Fibroblast of lung (primary cell): ENCODE measurements at regions not wholly inside any gene's neighbourhood (a gene's known extent, or its start where the extent isn't known, plus 50 kb on each side); places are given as distances from the start of the nearest gene placed in this dataset.
A peak's percentile ranks its signal among the peaks of the same experiment; 100 is the strongest.

Experiments
- DNase-seq, 2 donors: peaks; one replicate each; pipeline versions ENCODE4 v3.0.0 to v3.0.0-alpha.2; 2010; ENCODE audit warnings: low read depth in 2 of 2
- H2AFZ ChIP-seq: 2 replicates; pipeline ENCODE4 v1.5.1; 2012; ENCODE audit warnings: low read length, control low read depth, inconsistent platforms
- H3K27ac ChIP-seq: 2 replicates; pipeline ENCODE4 v1.5.1; 2011; ENCODE audit warnings: low read length, control low read depth; ENCODE audit not compliant: insufficient read depth
- H3K27me3 ChIP-seq: 2 replicates; pipeline ENCODE4 v1.5.1; 2011; ENCODE audit warnings: mild to moderate bottlenecking, low read length; ENCODE audit not compliant: control insufficient read depth, insufficient read depth
- H3K36me3 ChIP-seq: 2 replicates; pipeline ENCODE4 v1.5.1; 2011; ENCODE audit warnings: low read length; ENCODE audit not compliant: control insufficient read depth, insufficient read depth
- H3K4me1 ChIP-seq: 2 replicates; pipeline ENCODE4 v1.5.1; 2011; ENCODE audit warnings: low read length; ENCODE audit not compliant: control insufficient read depth, insufficient read depth; ENCODE audit errors: extremely low read depth
- H3K4me2 ChIP-seq: 2 replicates; pipeline ENCODE4 v1.5.1; 2011; ENCODE audit warnings: low read length, control low read depth; ENCODE audit not compliant: insufficient read depth; ENCODE audit errors: extremely low read depth
- H3K4me3 ChIP-seq, 4 experiments: fragments of 200-600 bp in 1 of 4; sonication (generic) in 1 of 4; replicated peaks in 1 of 4; 2 replicates each; pipeline ENCODE4 v1.5.1; 2011 to 2016; ENCODE audit warnings: low read length in 4 of 4, low read depth in 3 of 4, mild to moderate bottlenecking in 3 of 4, control low read depth in 2 of 4, inconsistent platforms in 1 of 4, mixed read lengths in 1 of 4; ENCODE audit not compliant: insufficient read depth in 1 of 4; ENCODE audit errors: control extremely low read depth in 1 of 4
- H3K79me2 ChIP-seq: 2 replicates; pipeline ENCODE4 v1.5.1; 2012; ENCODE audit warnings: mild to moderate bottlenecking, low read length, inconsistent platforms; ENCODE audit not compliant: control insufficient read depth, insufficient read depth
- H3K9ac ChIP-seq: 2 replicates; pipeline ENCODE4 v1.5.1; 2011; ENCODE audit warnings: mild to moderate bottlenecking, low read length, control low read depth; ENCODE audit not compliant: insufficient read depth
- H3K9me3 ChIP-seq: 2 replicates; pipeline ENCODE4 v1.5.1; 2012; ENCODE audit warnings: low read depth, low read length; ENCODE audit not compliant: control insufficient read depth, insufficient read depth
- H4K20me1 ChIP-seq: 2 replicates; pipeline ENCODE4 v1.5.1; 2011; ENCODE audit warnings: low read length; ENCODE audit not compliant: control insufficient read depth, insufficient read depth; ENCODE audit errors: extremely low read depth
- CTCF ChIP-seq, 2 donors: IDR thresholded peaks in 1 of 2; conservative IDR thresholded peaks in 1 of 2; 1 replicate in 1 of 2; 2 replicates in 1 of 2; pipeline ENCODE4 v1.5.1; 2011 to 2012; ENCODE audit warnings: low read length in 2 of 2, control low read depth in 1 of 2, inconsistent platforms in 1 of 2, low read depth in 1 of 2, mild to moderate bottlenecking in 1 of 2
- EZH2 ChIP-seq: IDR thresholded peaks from 2 replicates; pipeline ENCODE4 v1.5.1; 2012; ENCODE audit warnings: low read length, control low read depth, mild to moderate bottlenecking; ENCODE audit errors: missing control alignments

- Histone ChIP-seq H3K9me3 (no peaks in the 10 kb centered on the region), H3K27ac (no peak overlapping the region), H3K4me3 (no peak overlapping the region), H2AFZ (no peak overlapping the region), H3K36me3 (no peaks in the 10 kb centered on the region), H3K4me2 (no peak overlapping the region), H3K9ac (no peak overlapping the region), H4K20me1 (no peaks in the 10 kb centered on the region), H3K27me3 (no peaks in the 10 kb centered on the region), H3K4me1 (no peaks in the 10 kb centered on the region), H3K79me2 (no peaks in the 10 kb centered on the region)
- TF ChIP-seq EZH2 (no peak), CTCF (conservative IDR thresholded peaks at IDR 0.05 in 1 of 2, IDR thresholded peaks at IDR 0.05 in 1 of 2; ENCODE audit: low read depth in 1 of 2, low read length in 2 of 2) (no peak)
- DNase-seq = peak; percentile 13 to 29
Measured at GRCh38 chr1:79105500-79105899, 99.0 kb upstream of the ADGRL4 start.

- no peaks in the 10 kb centered on the region for H3K9me3 ChIP-seq
- no peaks in the 10 kb centered on the region for H3K4me1 ChIP-seq
- H3K4me2 ChIP-seq = no peak overlapping the region
- H3K4me3 ChIP-seq = no peak overlapping the region
- H4K20me1 ChIP-seq = no peaks in the 10 kb centered on the region
- no peaks in the 10 kb centered on the region for H3K27me3 ChIP-seq
- TF ChIP-seq EZH2 (no peak), CTCF (conservative IDR thresholded peaks at IDR 0.05 in 1 of 2, IDR thresholded peaks at IDR 0.05 in 1 of 2; ENCODE audit: low read depth in 1 of 2, low read length in 2 of 2) (no peak)
- H3K27ac ChIP-seq = no peak overlapping the region
- DNase-seq = no peak
- no peak overlapping the region for H3K9ac ChIP-seq
- H2AFZ ChIP-seq = no peak overlapping the region
- H3K79me2 ChIP-seq = no peaks in the 10 kb centered on the region
- no peaks in the 10 kb centered on the region for H3K36me3 ChIP-seq
Measured at GRCh38 chr1:79104617-79105016, 98.1 kb upstream of the ADGRL4 start.

GRCh38 chr1:79100385-79100784 lies 93.9 kb upstream of the ADGRL4 start:
- Histone ChIP-seq H3K79me2 (no peaks in the 10 kb centered on the region), H3K36me3 (no peaks in the 10 kb centered on the region), H2AFZ (no peak overlapping the region), H4K20me1 (no peaks in the 10 kb centered on the region), H3K27ac (no peak overlapping the region), H3K27me3 (no peaks in the 10 kb centered on the region), H3K9ac (no peak overlapping the region), H3K4me3 (no peak overlapping the region), H3K4me1 (no peaks in the 10 kb centered on the region), H3K4me2 (peak overlapping the region; percentile 25), H3K9me3 (no peaks in the 10 kb centered on the region)
- TF ChIP-seq CTCF (conservative IDR thresholded peaks at IDR 0.05 in 1 of 2, IDR thresholded peaks at IDR 0.05 in 1 of 2; ENCODE audit: low read depth in 1 of 2, low read length in 2 of 2) (no peak), EZH2 (no peak)
- DNase-seq = peak; percentile 79 to 92
